Endothelial cell of umbilical vein (primary cell): ENCODE measurements at regions not wholly inside any gene's neighbourhood (a gene's known extent, or its start where the extent isn't known, plus 50 kb on each side); places are given as distances from the start of the nearest gene placed in this dataset.

Experiments used
- BruUV-seq: library from RNA; stranded (reverse); fragments of 400-500 nt; replicated peaks from 2 replicates; lab custom pipeline; 2021; lab: Mats Ljungman, UMichigan
- CTCF ChIA-PET: fragments of 300-600, 350-600 bp; sonication (Branson Sonifier 250); formaldehyde crosslinking; loops from one replicate; lab custom pipeline; 2021; ENCODE audit warnings: antibody characterized with exemption, inconsistent platforms; lab: Charles Lee
- POLR2A ChIA-PET: fragments of 300-600, 350-600 bp; sonication (Branson Sonifier 250); formaldehyde crosslinking; loops from one replicate; lab custom pipeline; 2021; ENCODE audit warnings: antibody characterized with exemption, inconsistent platforms; lab: Charles Lee
- DNase-seq: peaks from one replicate; pipeline ENCODE4 v3.0.0-alpha.2; 2011; ENCODE audit warnings: low read depth, low spot score
- FAIRE-seq: peaks from 2 replicates; lab custom pipeline; 2011; peaks lifted over from hg19 to GRCh38; lab: Jason Lieb, UNC
- H2AFZ ChIP-seq: 2 replicates; pipeline ENCODE4 v1.6.0; 2012; ENCODE audit warnings: low read depth, low read length, control low read depth, inconsistent platforms
- H3K27ac ChIP-seq: 2 replicates; pipeline ENCODE4 v1.5.1; 2011; ENCODE audit warnings: low read depth, mild to moderate bottlenecking, control low read depth, low read length, moderate library complexity; ENCODE audit not compliant: insufficient read depth
- H3K27me3 ChIP-seq, 2 experiments: 2 replicates each; pipeline versions ENCODE4 v1.6.0 to v1.6.1; 2011; ENCODE audit warnings: low read length in 2 of 2, mixed read lengths in 1 of 2; ENCODE audit not compliant: control insufficient read depth in 2 of 2, insufficient read depth in 2 of 2
- H3K36me3 ChIP-seq, 2 experiments: 2 replicates in 1 of 2; 3 replicates in 1 of 2; pipeline ENCODE4 v1.5.1; 2011; ENCODE audit warnings: low read length in 2 of 2, mild to moderate bottlenecking in 1 of 2, moderate library complexity in 1 of 2; ENCODE audit not compliant: control insufficient read depth in 2 of 2, insufficient read depth in 2 of 2; ENCODE audit errors: extremely low read depth in 1 of 2
- H3K4me1 ChIP-seq: 3 replicates; pipeline ENCODE4 v1.5.1; 2011; ENCODE audit warnings: mild to moderate bottlenecking, low read length; ENCODE audit not compliant: control insufficient read depth, insufficient read depth; ENCODE audit errors: extremely low read depth
- H3K4me2 ChIP-seq: 2 replicates; pipeline ENCODE4 v1.6.1; 2011; ENCODE audit warnings: low read length, control low read depth, mixed read lengths; ENCODE audit not compliant: insufficient read depth
- H3K4me3 ChIP-seq, 3 experiments: fragments of 200-600 bp in 1 of 3; sonication (generic), shearing (Covaris generic) in 1 of 3; replicated peaks in 1 of 3; 2 replicates each; pipeline ENCODE4 v1.5.1; 2011 to 2016; ENCODE audit warnings: control low read depth in 3 of 3, low read length in 3 of 3, mild to moderate bottlenecking in 2 of 3, inconsistent platforms in 1 of 3, low read depth in 1 of 3, moderate library complexity in 1 of 3; ENCODE audit not compliant: insufficient read depth in 1 of 3
- H3K79me2 ChIP-seq: 2 replicates; pipeline ENCODE4 v1.6.0; 2012; ENCODE audit warnings: low read length, inconsistent platforms; ENCODE audit not compliant: control insufficient read depth, insufficient read depth
- H3K9ac ChIP-seq: replicated peaks from 2 replicates; pipeline ENCODE3; 2011; ENCODE audit warnings: low read length, control low read depth; ENCODE audit not compliant: insufficient read depth; ENCODE audit errors: extremely low read depth
- H3K9me1 ChIP-seq: replicated peaks from 3 replicates; pipeline ENCODE4 v1.6.0; 2011; ENCODE audit warnings: mild to moderate bottlenecking, low read length; ENCODE audit not compliant: control insufficient read depth, insufficient read depth; ENCODE audit errors: extremely low read depth
- H3K9me3 ChIP-seq: replicated peaks from 2 replicates; pipeline ENCODE4 v1.5.1; 2012; ENCODE audit warnings: low read length, inconsistent platforms; ENCODE audit not compliant: control insufficient read depth, insufficient read depth
- H4K20me1 ChIP-seq: replicated peaks from 2 replicates; pipeline ENCODE3; 2011; ENCODE audit warnings: mild to moderate bottlenecking, low read length; ENCODE audit not compliant: control insufficient read depth, insufficient read depth; ENCODE audit errors: extremely low read depth
- EZH2 ChIP-seq: IDR thresholded peaks from 2 replicates; pipeline ENCODE4 v1.6.1; 2012; ENCODE audit warnings: borderline replicate concordance, low read depth, mild to moderate bottlenecking, moderate library complexity, low read length, inconsistent platforms; ENCODE audit not compliant: severe bottlenecking
- FOS ChIP-seq: IDR thresholded peaks from 2 replicates; pipeline ENCODE4 v1.6.1; 2011; ENCODE audit warnings: mild to moderate bottlenecking, low read length, moderate library complexity, borderline replicate concordance; ENCODE audit not compliant: insufficient read depth
- GATA2 ChIP-seq: IDR thresholded peaks from 2 replicates; pipeline ENCODE4 v1.7.0; 2011; ENCODE audit warnings: low read depth, mild to moderate bottlenecking, moderate library complexity, mixed read lengths, low read length; ENCODE audit not compliant: insufficient read length, insufficient read depth
- JUN ChIP-seq: IDR thresholded peaks from 2 replicates; pipeline ENCODE4 v1.6.1; 2011; ENCODE audit warnings: borderline replicate concordance, low read depth; ENCODE audit not compliant: insufficient read length, insufficient read depth
- MYC ChIP-seq: IDR thresholded peaks from one replicate; pipeline ENCODE4 v1.6.1; 2011; ENCODE audit warnings: mild to moderate bottlenecking, low read depth, low read length
- POLR2A ChIP-seq: IDR thresholded peaks from 2 replicates; pipeline ENCODE4 v1.6.1; 2012; ENCODE audit warnings: low read depth, mild to moderate bottlenecking, control low read depth, low read length
- POLR2AphosphoS5 ChIP-seq: IDR thresholded peaks from 2 replicates; pipeline ENCODE4 v1.6.1; 2012; ENCODE audit warnings: low read depth, mild to moderate bottlenecking, control low read depth, low read length, moderate library complexity; ENCODE audit not compliant: insufficient read depth
- dilution Hi-C: fragments of 300-500 bp; cut with MboI; formaldehyde crosslinking; loops from one replicate; pipeline ENCODE4 v1.15.0; 2019; ENCODE audit warnings: low sequenced_read_pairs; ENCODE audit not compliant: extremely low pct_ligation_motif_present
- intact Hi-C: fragments of 100-400 bp; cut with micrococcal nuclease; formaldehyde crosslinking; loops from one replicate; pipeline ENCODE4 v1.10.0; 2022
- TF ChIP-seq, protein P1 (sequence below), 2 donors: IDR thresholded peaks; 1 replicate in 1 of 2; 2 replicates in 1 of 2; pipeline ENCODE4 v1.5.1; 2011; ENCODE audit warnings: low read length in 2 of 2, mild to moderate bottlenecking in 2 of 2, moderate library complexity in 2 of 2, control low read depth in 1 of 2, inconsistent platforms in 1 of 2, low read depth in 1 of 2; ENCODE audit not compliant: insufficient read depth in 1 of 2; ENCODE audit errors: extremely low read depth in 1 of 2
- TF ChIP-seq, protein P2 (sequence below): IDR thresholded peaks from 2 replicates; pipeline ENCODE4 v1.6.1; 2011; ENCODE audit not compliant: insufficient read depth, insufficient read length

- no peaks in the 10 kb centered on the region for H3K36me3 ChIP-seq
- H3K27ac ChIP-seq, result no peak overlapping the region
- intact Hi-C loops, result no loop called here
- dilution Hi-C loops, result no loop called here
- CTCF ChIA-PET, result no interaction called here
- H2AFZ ChIP-seq, result no peak overlapping the region
- H3K9ac ChIP-seq, result no peak overlapping the region
- no peaks in the 10 kb centered on the region for H3K4me1 ChIP-seq
- POLR2A ChIA-PET, result no interaction called here
- no peaks in the 10 kb centered on the region for H4K20me1 ChIP-seq
- no peak overlapping the region for H3K4me2 ChIP-seq
- no TSS peak for BruUV-seq
- no peaks in the 10 kb centered on the region for H3K27me3 ChIP-seq
- H3K4me3 ChIP-seq, result no peak overlapping the region
- FAIRE-seq (no peak), DNase-seq (no peak)
- no peaks in the 10 kb centered on the region for H3K79me2 ChIP-seq
- no peaks in the 10 kb centered on the region for H3K9me3 ChIP-seq
- TF ChIP-seq, protein P1, sequence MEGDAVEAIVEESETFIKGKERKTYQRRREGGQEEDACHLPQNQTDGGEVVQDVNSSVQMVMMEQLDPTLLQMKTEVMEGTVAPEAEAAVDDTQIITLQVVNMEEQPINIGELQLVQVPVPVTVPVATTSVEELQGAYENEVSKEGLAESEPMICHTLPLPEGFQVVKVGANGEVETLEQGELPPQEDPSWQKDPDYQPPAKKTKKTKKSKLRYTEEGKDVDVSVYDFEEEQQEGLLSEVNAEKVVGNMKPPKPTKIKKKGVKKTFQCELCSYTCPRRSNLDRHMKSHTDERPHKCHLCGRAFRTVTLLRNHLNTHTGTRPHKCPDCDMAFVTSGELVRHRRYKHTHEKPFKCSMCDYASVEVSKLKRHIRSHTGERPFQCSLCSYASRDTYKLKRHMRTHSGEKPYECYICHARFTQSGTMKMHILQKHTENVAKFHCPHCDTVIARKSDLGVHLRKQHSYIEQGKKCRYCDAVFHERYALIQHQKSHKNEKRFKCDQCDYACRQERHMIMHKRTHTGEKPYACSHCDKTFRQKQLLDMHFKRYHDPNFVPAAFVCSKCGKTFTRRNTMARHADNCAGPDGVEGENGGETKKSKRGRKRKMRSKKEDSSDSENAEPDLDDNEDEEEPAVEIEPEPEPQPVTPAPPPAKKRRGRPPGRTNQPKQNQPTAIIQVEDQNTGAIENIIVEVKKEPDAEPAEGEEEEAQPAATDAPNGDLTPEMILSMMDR (IDR thresholded peaks at IDR 0.05; ENCODE audit: extremely low read depth in 1 of 2, insufficient read depth in 1 of 2, low read depth in 1 of 2, low read length in 2 of 2), result no peak
- TF ChIP-seq MYC (no peak), GATA2 (no peak), EZH2 (no peak), POLR2AphosphoS5 (no peak), JUN (no peak), POLR2A (no peak), FOS (no peak)
- TF ChIP-seq, protein P2, sequence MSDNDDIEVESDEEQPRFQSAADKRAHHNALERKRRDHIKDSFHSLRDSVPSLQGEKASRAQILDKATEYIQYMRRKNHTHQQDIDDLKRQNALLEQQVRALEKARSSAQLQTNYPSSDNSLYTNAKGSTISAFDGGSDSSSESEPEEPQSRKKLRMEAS, result no peak
- H3K9me1 ChIP-seq, result no peaks in the 10 kb centered on the region
These were observed 178.3 kb downstream of the BARX1 start for GRCh38 chr9:93776873-93777272.
